ENCODE measurements at regions not wholly inside any gene's neighbourhood (a gene's known extent, or its start where the extent isn't known, plus 50 kb on each side); places are given as distances from the start of the nearest gene placed in this dataset.

GRCh38 chr20:40286975-40287531 is 402.0 kb downstream of the MAFB start:
- POLR2A ChIA-PET = no interaction called here
- no peaks in the 10 kb centered on the region for H3K36me3 ChIP-seq (ENCODE audit: control insufficient read depth in 2 of 2, insufficient read depth in 1 of 2, low read length in 2 of 2)
- no peaks in the 10 kb centered on the region for H3K9me3 ChIP-seq (ENCODE audit: control insufficient read depth, insufficient read depth, low read depth, low read length)
- no peak overlapping the region for H3K27ac ChIP-seq (ENCODE audit: extremely low read depth, low read depth, low read length)
- no peak overlapping the region for H3K4me3 ChIP-seq (ENCODE audit: low read depth, low read length)
- CTCF ChIA-PET = interaction anchor here (0.6 to 1.6 kb wide), 3 partner anchors 17 to 131 kb away, joined by 3 to 4 read pairs (median 3); no protein-coding TSS in a partner anchor
- TF ChIP-seq ZNF350 (tag by site-specific recombination; IDR thresholded peaks at IDR 0.05) = no peak
- no peak for TF ChIP-seq ZNF639 (tag by site-specific recombination; IDR thresholded peaks at IDR 0.05)
- TF ChIP-seq GLIS2 (tag by site-specific recombination; IDR thresholded peaks at IDR 0.05) = 0 out of 2 replicates have a peak, but pooled peaks have one; percentile 30
- no peak for TF ChIP-seq FEZF1 (tag by site-specific recombination; IDR thresholded peaks at IDR 0.05)
- TF ChIP-seq ZNF585B (tag by site-specific recombination; IDR thresholded peaks at IDR 0.05) = no peak
- peak; percentile 33; the same call in 1 of the 2 replicates for TF ChIP-seq OSR2 (tag by site-specific recombination; IDR thresholded peaks at IDR 0.05)
- TF ChIP-seq PRDM10 (tag by site-specific recombination; IDR thresholded peaks at IDR 0.05) = peak; percentile 55
- peak; percentile 80 for TF ChIP-seq ZNF692 (tag by site-specific recombination; IDR thresholded peaks at IDR 0.05)
- no peak for TF ChIP-seq CTCF (tag by site-specific recombination; IDR thresholded peaks at IDR 0.05)
- H3K4me1 ChIP-seq (ENCODE audit: control insufficient read depth, insufficient read depth, low read length) = no peaks in the 10 kb centered on the region

- no peaks in the 10 kb centered on the region for H3K4me1 ChIP-seq (ENCODE audit: control insufficient read depth, insufficient read depth, low read length)
- H3K4me3 ChIP-seq (ENCODE audit: low read depth, low read length) = no peak overlapping the region
- H3K9me3 ChIP-seq (ENCODE audit: control insufficient read depth, insufficient read depth, low read depth, low read length) = no peaks in the 10 kb centered on the region
- CTCF ChIA-PET = no interaction called here
- no peak overlapping the region for H3K27ac ChIP-seq (ENCODE audit: extremely low read depth, low read depth, low read length)
- H3K36me3 ChIP-seq (ENCODE audit: control insufficient read depth in 2 of 2, insufficient read depth in 1 of 2, low read length in 2 of 2) = no peaks in the 10 kb centered on the region
- POLR2A ChIA-PET = no interaction called here
- no peak for TF ChIP-seq ZNF837 (tag by site-specific recombination; IDR thresholded peaks at IDR 0.05)
- no peak for TF ChIP-seq KLF16 (tag by site-specific recombination; IDR thresholded peaks at IDR 0.05)
- TF ChIP-seq ZNF585B (tag by site-specific recombination; IDR thresholded peaks at IDR 0.05) = no peak
- TF ChIP-seq MZF1 (tag by site-specific recombination; IDR thresholded peaks at IDR 0.05; ENCODE audit: borderline replicate concordance) = no peak
- TF ChIP-seq ZNF544 (tag by site-specific recombination; IDR thresholded peaks at IDR 0.05) = no peak
- TF ChIP-seq ZFP37 (tag by site-specific recombination; IDR thresholded peaks at IDR 0.05) = no peak
- no peak for TF ChIP-seq ZNF830 (tag by site-specific recombination; IDR thresholded peaks at IDR 0.05; ENCODE audit: low read depth)
- TF ChIP-seq ZNF561 (tag by site-specific recombination; IDR thresholded peaks at IDR 0.05; ENCODE audit: borderline replicate concordance) = no peak
- no peak for TF ChIP-seq ZNF133 (tag by site-specific recombination; IDR thresholded peaks at IDR 0.05)
- no peak for TF ChIP-seq ZNF184 (tag by site-specific recombination; IDR thresholded peaks at IDR 0.05)
- no peak for TF ChIP-seq KLF1 (tag by site-specific recombination; IDR thresholded peaks at IDR 0.05)
- TF ChIP-seq PRDM10 (tag by site-specific recombination; IDR thresholded peaks at IDR 0.05) = no peak
- no peak for TF ChIP-seq HOXA7 (CRISPR knock-in tag; IDR thresholded peaks at IDR 0.05; ENCODE audit: borderline replicate concordance)
- TF ChIP-seq ZNF248 (tag by site-specific recombination; IDR thresholded peaks at IDR 0.05) = no peak
- no peak for TF ChIP-seq ZNF335 (tag by site-specific recombination; conservative IDR thresholded peaks at IDR 0.05)
Measured at GRCh38 chr20:40284611-40285010, 404.4 kb downstream of the MAFB start.

Data from HEK293 (cell line).